ENCODE measurements at regions not wholly inside any gene's neighbourhood (a gene's known extent, or its start where the extent isn't known, plus 50 kb on each side); places are given as distances from the start of the nearest gene placed in this dataset.
A peak's percentile ranks its signal among the peaks of the same experiment; 100 is the strongest.

- H4K20me1 ChIP-seq (ENCODE audit: insufficient read depth), result no peaks in the 10 kb centered on the region
- POLR2A ChIA-PET, result no interaction called here
Observed at GRCh38 chr6:43891072-43891870, 121.3 kb downstream of the VEGFA start.

GRCh38 chr6:43890197-43891062, 120.4 kb downstream of the VEGFA start:
- no TSS peak for BruUV-seq (replicated peaks)
- CTCF ChIA-PET, result no interaction called here

More at GRCh38 chr6:43891072-43891870, 121.3 kb downstream of the VEGFA start:
- RAD21 ChIA-PET (ENCODE audit: low non-redundant PET in 1 of 2, low total read pairs in 2 of 2, uncharacterized antibody in 2 of 2, unreplicated experiment in 2 of 2), result no interaction called here
- H3K9ac ChIP-seq (ENCODE audit: low read length), result no peak overlapping the region
- no peaks in the 10 kb centered on the region; a peak in 1 of 4 replicates for H3K4me1 ChIP-seq (ENCODE audit: control insufficient read depth in 1 of 2, insufficient read depth in 2 of 2, low read length in 2 of 2)
- no peak for TF ChIP-seq POLR2AphosphoS5 (IDR thresholded peaks at IDR 0.05; ENCODE audit: low read depth, low read length)
- no peak for TF ChIP-seq SRF (IDR thresholded peaks at IDR 0.05; ENCODE audit: low read depth)
- TF ChIP-seq CBX3 (IDR thresholded peaks at IDR 0.05; ENCODE audit: low read depth), result no peak
- TF ChIP-seq POLR2A (IDR thresholded peaks at IDR 0.05; ENCODE audit: borderline replicate concordance, extremely low read depth, insufficient read depth, insufficient read length), result no peak
- TF ChIP-seq TCF7L2 (IDR thresholded peaks at IDR 0.05; ENCODE audit: borderline replicate concordance, extremely low read depth, insufficient read depth, insufficient read length), result peak; percentile 21
- no peak overlapping the region for H3K27ac ChIP-seq (ENCODE audit: low read depth, low read length)
- H3K4me2 ChIP-seq (ENCODE audit: low read length), result no peak overlapping the region
- H3K36me3 ChIP-seq (ENCODE audit: control insufficient read depth in 1 of 2, insufficient read depth in 2 of 2, low read length in 2 of 2), result no peaks in the 10 kb centered on the region
- no peak overlapping the region for H2AFZ ChIP-seq (ENCODE audit: low read depth, low read length, poor library complexity, severe bottlenecking)
- no TSS peak for BruUV-seq (replicated peaks)
- CTCF ChIA-PET, result no interaction called here
- ATAC-seq (no peak), DNase-seq (ENCODE audit: low read depth, low spot score) (no peak)
- H3K9me3 ChIP-seq (ENCODE audit: control insufficient read depth in 1 of 2, insufficient read depth in 1 of 2, low read depth in 1 of 2, low read length in 2 of 2), result no peaks in the 10 kb centered on the region
- H3K4me3 ChIP-seq (replicated peaks in 1 of 2; ENCODE audit: low read depth in 1 of 2, low read length in 2 of 2), result no peak overlapping the region
- H3K9me2 ChIP-seq (ENCODE audit: insufficient read depth), result no peaks in the 10 kb centered on the region
- intact Hi-C loops (cut with micrococcal nuclease), result no loop called here
- H3K79me2 ChIP-seq (ENCODE audit: insufficient read depth, low read length), result no peaks in the 10 kb centered on the region
- H3K27me3 ChIP-seq (ENCODE audit: insufficient read depth, low read length), result no peaks in the 10 kb centered on the region

More at GRCh38 chr6:43890197-43891062, 120.4 kb downstream of the VEGFA start:
- no peaks in the 10 kb centered on the region for H3K36me3 ChIP-seq (ENCODE audit: control insufficient read depth in 1 of 2, insufficient read depth in 2 of 2, low read length in 2 of 2)
- H3K9ac ChIP-seq (ENCODE audit: low read length), result no peak overlapping the region
- H3K4me1 ChIP-seq (ENCODE audit: control insufficient read depth in 1 of 2, insufficient read depth in 2 of 2, low read length in 2 of 2), result no peaks in the 10 kb centered on the region; a peak in 1 of 4 replicates
- no peaks in the 10 kb centered on the region for H3K9me2 ChIP-seq (ENCODE audit: insufficient read depth)
- H3K27ac ChIP-seq (ENCODE audit: low read depth, low read length), result no peak overlapping the region
- H3K4me2 ChIP-seq (ENCODE audit: low read length), result no peak overlapping the region
- POLR2A ChIA-PET, result no interaction called here
- ATAC-seq (no peak), DNase-seq (ENCODE audit: low read depth, low spot score) (no peak)
- no peak overlapping the region for H2AFZ ChIP-seq (ENCODE audit: low read depth, low read length, poor library complexity, severe bottlenecking)
- no peaks in the 10 kb centered on the region for H3K27me3 ChIP-seq (ENCODE audit: insufficient read depth, low read length)
- TF ChIP-seq EZH2 (IDR thresholded peaks at IDR 0.05), result no peak
- TF ChIP-seq POLR2A (IDR thresholded peaks at IDR 0.05; ENCODE audit: borderline replicate concordance, extremely low read depth, insufficient read depth, insufficient read length), result no peak
- no peak for TF ChIP-seq ZBTB33 (IDR thresholded peaks at IDR 0.05; ENCODE audit: extremely low read depth, insufficient replicate concordance, low read length)
- no peak for TF ChIP-seq FOSL1 (IDR thresholded peaks at IDR 0.05; ENCODE audit: low read depth)
- TF ChIP-seq TCF7L2 (IDR thresholded peaks at IDR 0.05; ENCODE audit: borderline replicate concordance, extremely low read depth, insufficient read depth, insufficient read length), result no peak
- no peaks in the 10 kb centered on the region for H3K9me3 ChIP-seq (ENCODE audit: control insufficient read depth in 1 of 2, insufficient read depth in 1 of 2, low read depth in 1 of 2, low read length in 2 of 2)
- no peaks in the 10 kb centered on the region for H4K20me1 ChIP-seq (ENCODE audit: insufficient read depth)
- H3K79me2 ChIP-seq (ENCODE audit: insufficient read depth, low read length), result no peaks in the 10 kb centered on the region
- RAD21 ChIA-PET (ENCODE audit: low non-redundant PET in 1 of 2, low total read pairs in 2 of 2, uncharacterized antibody in 2 of 2, unreplicated experiment in 2 of 2), result no interaction called here
- intact Hi-C loops (cut with micrococcal nuclease), result no loop called here
- no peak overlapping the region for H3K4me3 ChIP-seq (replicated peaks in 1 of 2; ENCODE audit: low read depth in 1 of 2, low read length in 2 of 2)

Measured in HCT116 (cell line).